K562 (cell line): ENCODE measurements at regions not wholly inside any gene's neighbourhood (a gene's known extent, or its start where the extent isn't known, plus 50 kb on each side); places are given as distances from the start of the nearest gene placed in this dataset.
A peak's percentile ranks its signal among the peaks of the same experiment; 100 is the strongest.

Experiments
- ATAC-seq: fragments of 200-7000 bp; cut with Tn5 transposase; 3 replicates; pipeline ENCODE4 v1.9.1; 2020; ENCODE audit warnings: moderate library complexity
- BruUV-seq: library from RNA; stranded (reverse); fragments of 400-500 nt; replicated peaks from 2 replicates; lab custom pipeline; 2021; lab: Mats Ljungman, UMichigan
- CTCF ChIA-PET: fragments of 300-600 bp; formaldehyde crosslinking; extraction: SDS; loops from one replicate; lab custom pipeline; 2021; ENCODE audit warnings: low intra/inter-chr PET ratio; lab: Yijun Ruan, JAX
- POLR2A ChIA-PET: fragments of 300-600, 350-650 bp; sonication (Branson Sonifier 250); formaldehyde crosslinking; extraction: SDS; loops from one replicate; lab custom pipeline; 2021; ENCODE audit warnings: antibody characterized with exemption, inconsistent platforms; lab: Yijun Ruan, JAX
- DNase-seq, 4 experiments: peaks; one replicate each; pipeline versions ENCODE4 v3.0.0 to v3.0.0-alpha.2; 2011 to 2018; ENCODE audit warnings: low spot score in 3 of 4, mixed read lengths in 3 of 4; ENCODE audit errors: extremely low read depth in 1 of 4
- FAIRE-seq: peaks from 2 replicates; lab custom pipeline; 2011; peaks lifted over from hg19 to GRCh38; lab: Jason Lieb, UNC
- H2AFZ ChIP-seq: 2 replicates; pipeline ENCODE4 v1.6.0; 2011; ENCODE audit warnings: low read depth, low read length, control low read depth, inconsistent platforms
- H3K27ac ChIP-seq: fragments of 200-600 bp; 3 replicates; pipeline ENCODE4 v1.8.0; 2011; ENCODE audit warnings: low read depth, mild to moderate bottlenecking, control low read depth, inconsistent platforms, low read length, moderate library complexity, mixed read lengths; ENCODE audit errors: extremely low read depth
- H3K27me3 ChIP-seq, 2 experiments: fragments of 300-600 bp in 1 of 2; 2 replicates in 1 of 2; 3 replicates in 1 of 2; pipeline versions ENCODE4 v1.6.0 to v1.8.0; 2011; ENCODE audit warnings: inconsistent platforms in 2 of 2, low read length in 2 of 2, mild to moderate bottlenecking in 1 of 2, mixed read lengths in 1 of 2, moderate library complexity in 1 of 2; ENCODE audit not compliant: control insufficient read depth in 2 of 2, insufficient read depth in 2 of 2
- H3K36me3 ChIP-seq: fragments of 300-600 bp; 3 replicates; pipeline ENCODE4 v1.8.0; 2011; ENCODE audit warnings: mild to moderate bottlenecking, low read length, inconsistent platforms; ENCODE audit not compliant: control insufficient read depth, insufficient read depth
- H3K4me1 ChIP-seq, 2 experiments: fragments of 200-600 bp in 1 of 2; replicated peaks in 1 of 2; 2 replicates in 1 of 2; 3 replicates in 1 of 2; pipeline versions ENCODE4 v1.5.1 to v1.8.0; 2011; ENCODE audit warnings: inconsistent platforms in 2 of 2, low read length in 2 of 2, mild to moderate bottlenecking in 1 of 2, mixed read lengths in 1 of 2, moderate library complexity in 1 of 2; ENCODE audit not compliant: control insufficient read depth in 2 of 2, insufficient read depth in 2 of 2
- H3K4me2 ChIP-seq: 2 replicates; pipeline ENCODE4 v1.6.1; 2011; ENCODE audit warnings: low read length, control low read depth, inconsistent platforms, mixed read lengths; ENCODE audit not compliant: insufficient read depth
- H3K4me3 ChIP-seq: fragments of 200-600 bp; sonication (generic), shearing (Covaris generic); 2 replicates; pipeline ENCODE4 v1.5.1; 2016; ENCODE audit warnings: control low read depth, inconsistent platforms
- H3K79me2 ChIP-seq: fragments of 200-600 bp; 3 replicates; pipeline ENCODE4 v1.8.0; 2011; ENCODE audit warnings: low read length, inconsistent platforms; ENCODE audit not compliant: control insufficient read depth, insufficient read depth
- H3K9ac ChIP-seq, 2 experiments: 2 replicates each; pipeline versions ENCODE4 v1.6.0 to v1.6.1; 2011; ENCODE audit warnings: low read depth in 2 of 2, low read length in 2 of 2, control low read depth in 1 of 2, inconsistent platforms in 1 of 2, mild to moderate bottlenecking in 1 of 2, mixed read lengths in 1 of 2; ENCODE audit not compliant: insufficient read depth in 1 of 2
- H3K9me1 ChIP-seq: one replicate; pipeline ENCODE4 v1.6.0; 2011; ENCODE audit warnings: inconsistent platforms, mild to moderate bottlenecking, low read length, moderate library complexity; ENCODE audit not compliant: control insufficient read depth, insufficient read depth
- H3K9me3 ChIP-seq: replicated peaks from 2 replicates; pipeline ENCODE4 v1.5.1; 2011; ENCODE audit warnings: low read depth, low read length, inconsistent platforms; ENCODE audit not compliant: control insufficient read depth, insufficient read depth
- H4K20me1 ChIP-seq: replicated peaks from 2 replicates; pipeline ENCODE4 v1.6.1; 2011; ENCODE audit warnings: low read length, inconsistent platforms, mixed read lengths; ENCODE audit not compliant: control insufficient read depth, insufficient read depth
- ARID1B ChIP-seq: fragments of 450-650 bp; IDR thresholded peaks from 2 replicates; pipeline ENCODE4 v1.6.1; 2016; ENCODE audit warnings: antibody characterized with exemption, mild to moderate bottlenecking, inconsistent platforms
- ATF1 ChIP-seq, 2 experiments: fragments of 450-650 bp in 1 of 2; IDR thresholded peaks; 2 replicates each; pipeline ENCODE4 v1.6.1; 2016; ENCODE audit warnings: missing compliant biosample characterization in 1 of 2, missing genetic modification characterization in 1 of 2
- CEBPZ ChIP-seq: fragments of 150-350 bp; IDR thresholded peaks from 2 replicates; pipeline ENCODE4 v1.6.1; 2014; ENCODE audit warnings: low read depth, mild to moderate bottlenecking, low read length, borderline replicate concordance
- GABPB2 ChIP-seq: fragments of 250-450 bp; sonication (Bioruptor Pico); conservative IDR thresholded peaks from 2 replicates; pipeline ENCODE4 v1.5.1; 2021; ENCODE audit warnings: mild to moderate bottlenecking
- NR1H2 ChIP-seq: sonication (generic); formaldehyde crosslinking; IDR thresholded peaks from 2 replicates; pipeline ENCODE4 v1.4.0; 2020; ENCODE audit warnings: mild to moderate bottlenecking, missing genetic modification reagents
- NR2F6 ChIP-seq: fragments of 450-650 bp; formaldehyde crosslinking; IDR thresholded peaks from 2 replicates; pipeline ENCODE4 v1.4.0; 2020; ENCODE audit warnings: mild to moderate bottlenecking
- ZNF174 ChIP-seq: fragments of 250-450 bp; sonication (Bioruptor Pico); IDR thresholded peaks from 2 replicates; pipeline ENCODE4 v1.4.0; 2020; ENCODE audit warnings: mild to moderate bottlenecking
- WGBS: fragments of 100-300 bp; shearing (Covaris generic); methylation state at CpG from one replicate; pipeline ENCODE4 v1.1.6; 2016; ENCODE audit warnings: low coverage, mixed read lengths; ENCODE audit not compliant: insufficient coverage; ENCODE audit errors: missing lambda C conversion rate; 5-methylcytosine and 5-hydroxymethylcytosine counted together
- in situ Hi-C: fragments of 300-500 bp; cut with MboI; formaldehyde crosslinking; loops from 4 replicates; pipeline ENCODE4 v1.15.0; 2018; ENCODE audit warnings: inconsistent platforms, mixed read lengths
- intact Hi-C: fragments of 100-400 bp; cut with micrococcal nuclease; formaldehyde crosslinking; loops from 2 replicates; pipeline ENCODE4 v1.14.2; 2022

- H3K9me3 ChIP-seq: no peaks in the 10 kb centered on the region
- no peaks in the 10 kb centered on the region for H4K20me1 ChIP-seq
- H3K36me3 ChIP-seq: no peaks in the 10 kb centered on the region
- ATAC-seq (peak; percentile 79), DNase-seq (no peak), FAIRE-seq (no peak)
- no peaks in the 10 kb centered on the region for H3K9me1 ChIP-seq
- BruUV-seq: no TSS peak
- CTCF ChIA-PET: no interaction called here
- no peak overlapping the region for H2AFZ ChIP-seq
- no peak overlapping the region for H3K9ac ChIP-seq
- no peak overlapping the region; the same call in 2 of the 3 replicates for H3K27ac ChIP-seq
- POLR2A ChIA-PET: no interaction called here
- H3K4me1 ChIP-seq: no peaks in the 10 kb centered on the region; a peak in 1 of 5 replicates
- in situ Hi-C loops: no loop called here
- H3K27me3 ChIP-seq: no peaks in the 10 kb centered on the region
- H3K79me2 ChIP-seq: peaks cover 26% of the 10 kb centered on the region
- no peak overlapping the region for H3K4me3 ChIP-seq
- H3K4me2 ChIP-seq: no peak overlapping the region
- 58% methylated on average over 2 of the region's 2 CpGs for WGBS
- intact Hi-C loops: no loop called here
- TF ChIP-seq ZNF174 (CRISPR knock-in tag) (no peak), GABPB2 (CRISPR knock-in tag) (no peak), NR2F6 (no peak), CEBPZ (no peak), NR1H2 (CRISPR knock-in tag) (no peak), ATF1 (CRISPR knock-in tag; IDR thresholded peaks at IDR 0.05) (no peak), ATF1 (tag; IDR thresholded peaks at IDR 0.05) (no peak), ARID1B (no peak)
Measured at GRCh38 chr4:126859872-126860271, 772.9 kb upstream of the INTU start.
